HUDEP-2 (cell line): ENCODE measurements at regions not wholly inside any gene's neighbourhood (a gene's known extent, or its start where the extent isn't known, plus 50 kb on each side); places are given as distances from the start of the nearest gene placed in this dataset.

Experiments used
- DNase-seq, 76 experiments: peaks; one replicate each; lab custom pipeline; 2025; ENCODE audit not compliant: unreplicated experiment in 76 of 76; lab: John Stamatoyannopoulos, UW

GRCh38 chr4:10281996-10282395, 165.4 kb upstream of the WDR1 start:
- DNase-seq, result no peak

- no peak for DNase-seq
These were observed 162.7 kb upstream of the WDR1 start for GRCh38 chr4:10279261-10279660.

DNA sequence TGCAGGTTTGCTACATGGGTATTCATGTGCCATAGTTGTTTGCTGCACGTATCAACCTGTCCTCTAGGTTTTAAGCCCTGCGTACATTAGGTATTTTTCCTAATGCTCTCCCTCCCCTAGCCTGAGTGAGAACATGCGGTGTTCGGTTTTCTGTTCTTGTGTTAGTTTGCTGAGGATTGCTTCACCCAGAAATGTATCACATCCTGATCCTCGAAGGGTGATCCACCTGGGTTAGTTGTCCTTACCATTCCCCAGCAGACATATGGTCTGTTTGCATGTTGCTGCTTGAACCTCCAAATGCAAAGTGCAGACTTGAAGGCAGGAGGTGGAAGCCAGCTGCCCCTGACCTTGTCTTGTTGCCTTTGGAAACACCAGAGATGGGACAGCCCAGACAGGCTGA, 161.5 kb upstream of the WDR1 start:
- no peak for DNase-seq

DNA sequence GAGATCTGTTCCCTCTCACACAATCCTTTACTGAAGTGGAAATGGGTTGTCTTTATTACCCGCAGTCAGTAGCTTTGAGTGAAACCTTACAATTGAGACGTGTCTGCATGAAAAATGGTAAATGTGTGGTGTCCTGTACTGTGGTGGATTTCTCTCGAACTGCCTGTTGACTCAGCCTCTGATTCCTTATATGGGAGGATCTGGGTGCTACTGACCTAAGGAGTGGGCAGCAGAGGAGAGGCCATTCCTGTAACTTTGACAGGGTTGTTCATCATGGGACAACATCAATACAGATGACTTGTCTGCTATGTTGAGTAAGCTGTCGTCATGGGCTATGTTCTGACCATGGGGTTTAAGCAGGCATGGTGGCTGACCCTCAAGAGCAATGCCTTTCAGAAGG, 159.6 kb upstream of the WDR1 start:
- no peak for DNase-seq

GRCh38 chr4:10275696-10276095, 159.1 kb upstream of the WDR1 start:
- DNase-seq, result peak in 2 of 76 experiments; percentile 2 to 5

DNA sequence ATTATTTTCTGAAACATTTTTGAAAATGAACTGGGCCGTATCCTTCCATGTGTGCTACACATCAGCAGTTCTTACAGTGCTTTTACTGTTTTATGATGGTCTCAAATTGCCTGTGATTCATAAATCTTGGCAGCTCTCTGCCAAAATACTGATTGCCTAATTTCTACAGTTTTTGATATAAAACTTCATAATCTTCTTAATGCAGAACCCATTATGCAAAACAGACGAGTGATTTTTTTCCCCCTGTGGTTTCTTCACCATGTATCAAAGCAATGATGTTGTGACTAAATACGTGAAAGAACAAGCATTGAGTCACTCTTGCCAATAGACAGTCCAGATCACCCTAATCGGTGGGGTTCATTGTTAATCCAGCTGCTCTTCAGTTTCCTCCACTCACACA, 156.4 kb upstream of the WDR1 start:
- no peak for DNase-seq

DNA sequence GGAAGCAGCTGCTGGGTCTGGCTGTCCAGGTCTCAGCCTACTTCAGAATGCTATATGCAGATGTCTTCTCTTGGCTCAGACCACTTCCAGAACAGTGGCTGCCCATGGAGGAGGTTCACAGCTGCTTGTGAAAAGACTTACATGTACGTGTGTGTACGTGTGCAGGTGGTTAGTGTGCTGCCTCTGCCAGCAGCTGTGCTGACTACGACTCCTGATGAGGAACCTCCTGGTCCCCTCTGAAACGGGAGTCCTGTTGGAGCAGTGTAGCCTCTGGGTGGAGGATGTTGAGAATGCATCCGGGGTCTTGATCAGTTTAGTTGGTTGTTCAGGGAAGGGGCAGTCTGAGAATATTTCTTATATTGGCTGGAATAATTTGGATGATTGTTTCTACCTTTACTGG, 155.9 kb upstream of the WDR1 start:
- no peak for DNase-seq

- no peak for DNase-seq
These were observed 150.5 kb upstream of the WDR1 start for GRCh38 chr4:10267066-10267465.

DNA sequence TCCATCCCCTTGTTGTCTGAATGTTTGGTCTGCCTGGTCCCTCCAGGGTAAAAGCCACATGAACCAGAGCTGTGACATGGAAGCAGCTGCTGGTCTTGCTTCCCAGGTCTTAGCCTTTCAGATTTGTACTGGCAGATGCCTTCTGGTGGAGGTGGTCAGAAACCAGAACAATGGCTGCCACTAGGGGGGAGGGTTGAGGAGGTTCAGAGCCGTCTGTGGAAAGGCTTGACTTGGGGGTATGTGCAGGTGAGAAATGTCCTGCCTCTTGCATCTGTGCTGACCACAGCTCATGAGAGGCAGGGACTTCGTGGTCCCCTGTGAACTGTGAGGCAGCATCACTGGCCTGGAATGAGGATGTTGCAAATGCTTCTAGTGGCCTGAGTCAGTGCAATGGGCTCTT, 144.2 kb upstream of the WDR1 start:
- DNase-seq, result no peak

DNA sequence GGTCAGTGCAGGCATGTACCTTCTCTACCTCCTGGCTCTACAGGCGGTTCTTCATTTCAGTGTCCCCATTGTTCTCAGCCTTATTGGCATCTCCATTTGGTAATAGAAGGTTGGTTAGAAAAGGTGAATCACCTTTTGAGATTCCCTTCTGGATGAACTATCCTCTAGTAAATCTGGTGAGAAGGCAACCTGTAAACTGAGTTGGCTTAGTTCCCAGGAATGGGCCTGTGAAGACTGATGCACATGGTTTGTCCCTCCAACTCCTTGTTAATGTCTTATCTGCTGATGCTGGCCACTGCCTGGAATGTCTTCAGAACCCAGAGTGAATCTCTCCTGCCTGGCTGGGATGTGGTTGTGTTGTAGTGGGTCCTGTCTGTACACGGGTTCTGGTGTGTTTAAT, 143.4 kb upstream of the WDR1 start:
- no peak for DNase-seq

- no peak for DNase-seq
These were observed 139.6 kb upstream of the WDR1 start for GRCh38 chr4:10256203-10256602.

GRCh38 chr4:10253765-10254164, 137.2 kb upstream of the WDR1 start:
- DNase-seq, result no peak

- DNase-seq, result no peak
These were observed 129.2 kb upstream of the WDR1 start for GRCh38 chr4:10245751-10246150.

DNA sequence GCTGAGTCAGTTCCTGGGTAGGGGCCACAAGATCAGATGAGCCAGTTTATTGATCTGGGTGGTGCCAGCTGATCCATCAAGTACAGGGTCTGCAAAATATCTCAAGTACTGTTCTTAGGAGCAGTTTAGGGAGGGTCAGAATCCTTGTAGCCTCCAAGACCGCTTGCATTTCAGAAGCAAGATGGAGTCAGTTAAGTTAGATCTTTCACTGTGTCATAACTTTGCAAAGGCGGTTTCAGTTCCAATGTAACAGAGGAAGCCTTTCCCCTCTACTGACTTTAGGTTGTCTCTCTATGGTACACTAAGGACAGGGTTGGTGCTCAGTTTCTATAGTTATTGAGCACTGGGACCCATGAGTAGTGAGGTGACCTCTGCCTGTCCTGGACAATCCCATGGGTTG, 127.3 kb upstream of the WDR1 start:
- no peak for DNase-seq

- peak in 1 of 76 experiments; percentile 29 for DNase-seq
These were observed 124.1 kb upstream of the WDR1 start for GRCh38 chr4:10240691-10241090.

GRCh38 chr4:10239982-10240654, 123.5 kb upstream of the WDR1 start:
- DNase-seq, result peak in 64 of 76 experiments; percentile 1 to 70 (median 31)

- DNase-seq, result no peak
These were observed 120.5 kb upstream of the WDR1 start for GRCh38 chr4:10237131-10237530.

DNA sequence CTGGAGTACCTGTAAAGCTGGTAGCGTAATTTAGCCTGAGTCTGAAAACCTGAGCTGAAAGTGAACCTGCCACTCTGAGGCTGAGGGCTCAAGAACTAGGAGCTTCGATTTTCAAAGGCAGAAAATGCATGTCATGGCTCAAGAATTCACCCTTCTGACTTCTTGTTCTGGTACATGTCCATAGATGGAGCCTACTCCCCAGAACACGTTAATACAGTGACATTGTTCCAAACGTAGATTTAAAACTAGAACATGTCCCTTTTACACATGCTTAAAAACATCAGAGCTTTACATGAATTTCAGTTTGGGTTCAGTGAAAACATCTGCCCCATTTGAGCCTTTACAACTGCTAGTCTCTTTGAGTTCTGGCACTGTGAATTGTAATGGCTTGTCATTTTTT, 115.5 kb upstream of the WDR1 start:
- DNase-seq, result no peak

GRCh38 chr4:10226756-10227155, 110.2 kb upstream of the WDR1 start:
- DNase-seq, result no peak

DNA sequence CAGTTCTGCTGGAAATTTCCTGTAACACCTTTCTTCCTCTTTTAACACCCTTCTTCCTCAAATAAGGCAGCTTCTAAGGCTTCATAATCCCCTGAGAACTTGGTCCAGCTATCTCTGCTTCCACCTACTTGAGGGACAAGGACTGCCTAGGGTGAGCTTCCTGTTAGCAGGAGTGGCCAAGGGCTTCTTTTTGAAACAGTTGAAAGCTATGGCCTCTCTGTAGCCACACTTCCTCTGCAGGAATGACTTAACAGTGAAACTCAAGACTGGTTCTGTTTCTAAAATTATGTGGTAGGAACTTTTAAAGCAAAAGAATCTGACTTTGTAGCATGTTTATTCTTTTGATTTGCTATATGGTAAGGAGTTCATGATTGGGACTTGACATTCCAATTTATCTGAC, 108.5 kb upstream of the WDR1 start:
- DNase-seq, result no peak

DNA sequence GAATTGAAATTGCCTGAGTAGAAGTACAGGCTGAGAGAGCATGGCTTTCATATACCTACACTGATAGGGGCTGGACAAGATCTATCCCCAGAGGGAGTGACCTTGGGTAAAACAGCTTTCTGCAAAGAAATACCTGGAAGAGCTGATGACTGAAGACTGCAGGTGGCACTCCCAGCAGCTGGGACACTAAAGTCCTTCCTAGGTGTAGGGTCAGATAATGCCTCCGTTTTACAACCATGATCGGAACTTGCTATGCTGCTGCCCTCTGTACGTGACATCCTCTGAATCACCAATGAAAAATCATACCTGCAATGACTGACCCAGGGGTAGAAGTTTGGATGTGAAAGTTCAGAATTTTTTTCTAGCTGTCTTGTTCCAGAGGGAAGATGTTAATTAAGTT, 107.2 kb upstream of the WDR1 start:
- DNase-seq, result no peak

- DNase-seq, result peak in 4 of 76 experiments; percentile 1 to 29 (median 17)
These were observed 96.9 kb upstream of the WDR1 start for GRCh38 chr4:10213481-10213880.

DNA sequence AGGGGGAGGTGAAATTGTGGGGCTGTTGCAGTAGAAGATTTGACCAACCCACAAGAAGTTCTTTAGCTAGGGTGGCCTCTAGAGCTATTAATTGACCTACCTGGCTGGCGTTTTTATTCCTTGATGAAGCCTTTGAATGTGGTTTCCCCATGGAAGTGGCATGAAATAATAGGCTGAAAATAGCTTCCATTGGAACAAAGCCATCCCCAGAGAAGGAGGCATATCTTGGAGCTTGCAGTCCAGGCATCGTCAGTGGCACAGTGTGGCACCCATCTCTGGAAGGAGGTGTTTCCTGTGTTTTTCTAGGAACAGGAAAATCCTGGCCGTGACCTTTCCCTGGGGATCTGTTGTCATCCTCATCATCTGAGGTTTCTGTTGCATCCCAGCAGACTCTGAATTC, 96.3 kb upstream of the WDR1 start:
- no peak for DNase-seq
